ENCODE measurements at regions not wholly inside any gene's neighbourhood (a gene's known extent, or its start where the extent isn't known, plus 50 kb on each side); places are given as distances from the start of the nearest gene placed in this dataset.

- TF ChIP-seq, protein P1, sequence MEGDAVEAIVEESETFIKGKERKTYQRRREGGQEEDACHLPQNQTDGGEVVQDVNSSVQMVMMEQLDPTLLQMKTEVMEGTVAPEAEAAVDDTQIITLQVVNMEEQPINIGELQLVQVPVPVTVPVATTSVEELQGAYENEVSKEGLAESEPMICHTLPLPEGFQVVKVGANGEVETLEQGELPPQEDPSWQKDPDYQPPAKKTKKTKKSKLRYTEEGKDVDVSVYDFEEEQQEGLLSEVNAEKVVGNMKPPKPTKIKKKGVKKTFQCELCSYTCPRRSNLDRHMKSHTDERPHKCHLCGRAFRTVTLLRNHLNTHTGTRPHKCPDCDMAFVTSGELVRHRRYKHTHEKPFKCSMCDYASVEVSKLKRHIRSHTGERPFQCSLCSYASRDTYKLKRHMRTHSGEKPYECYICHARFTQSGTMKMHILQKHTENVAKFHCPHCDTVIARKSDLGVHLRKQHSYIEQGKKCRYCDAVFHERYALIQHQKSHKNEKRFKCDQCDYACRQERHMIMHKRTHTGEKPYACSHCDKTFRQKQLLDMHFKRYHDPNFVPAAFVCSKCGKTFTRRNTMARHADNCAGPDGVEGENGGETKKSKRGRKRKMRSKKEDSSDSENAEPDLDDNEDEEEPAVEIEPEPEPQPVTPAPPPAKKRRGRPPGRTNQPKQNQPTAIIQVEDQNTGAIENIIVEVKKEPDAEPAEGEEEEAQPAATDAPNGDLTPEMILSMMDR (IDR thresholded peaks at IDR 0.05), result no peak
- no peak for TF ChIP-seq POLR2A (IDR thresholded peaks at IDR 0.05)
Measured at GRCh38 chr6:44649365-44650025, 262.0 kb downstream of the CDC5L start.

Measured in vagina (tissue), 2 donors.